GM23338 (cell line): ENCODE measurements at regions not wholly inside any gene's neighbourhood (a gene's known extent, or its start where the extent isn't known, plus 50 kb on each side); places are given as distances from the start of the nearest gene placed in this dataset.

Experiments used
- ATAC-seq: fragments of 200-7000 bp; cut with Tn5 transposase; 3 replicates; pipeline ENCODE4 v1.9.1; 2020
- DNase-seq: peaks from one replicate; pipeline ENCODE4 v3.0.0-alpha.2; 2015; ENCODE audit warnings: low spot score
- H2AFZ ChIP-seq: fragments of 200-600 bp; sonication (generic); 2 replicates; pipeline ENCODE4 v1.8.0; 2016; ENCODE audit warnings: antibody characterized with exemption, mild to moderate bottlenecking, moderate library complexity
- H3F3A ChIP-seq: fragments of 200-600 bp; sonication (generic); replicated peaks from 2 replicates; pipeline ENCODE4 v1.8.0; 2017; ENCODE audit warnings: antibody characterized with exemption, mixed run types, low read depth
- H3K27ac ChIP-seq: fragments of 200-600 bp; sonication (generic); 2 replicates; pipeline ENCODE4 v1.6.1; 2016; ENCODE audit warnings: low read depth
- H3K27me3 ChIP-seq: fragments of 200-600 bp; sonication (generic); 2 replicates; pipeline ENCODE4 v1.8.0; 2016; ENCODE audit warnings: mild to moderate bottlenecking, mixed run types, moderate library complexity; ENCODE audit not compliant: insufficient read depth
- H3K36me3 ChIP-seq: fragments of 200-600 bp; sonication (generic); 2 replicates; pipeline ENCODE4 v1.8.0; 2016; ENCODE audit warnings: mild to moderate bottlenecking; ENCODE audit not compliant: insufficient read depth
- H3K4me1 ChIP-seq: fragments of 200-600 bp; sonication (generic); 2 replicates; pipeline ENCODE4 v1.8.0; 2016; ENCODE audit warnings: mild to moderate bottlenecking, moderate library complexity; ENCODE audit not compliant: insufficient read depth
- H3K4me2 ChIP-seq: fragments of 200-600 bp; sonication (generic); 2 replicates; pipeline ENCODE4 v1.7.1; 2017; ENCODE audit warnings: mixed run types
- H3K4me3 ChIP-seq: fragments of 200-600 bp; sonication (generic); 2 replicates; pipeline ENCODE4 v1.6.1; 2016; ENCODE audit warnings: mixed run types
- H3K79me2 ChIP-seq: fragments of 200-600 bp; sonication (generic); replicated peaks from 2 replicates; pipeline ENCODE4 v1.8.0; 2017; ENCODE audit warnings: mild to moderate bottlenecking; ENCODE audit not compliant: insufficient read depth
- H3K9me2 ChIP-seq: fragments of 200-600 bp; sonication (generic); 2 replicates; pipeline ENCODE4 v1.8.0; 2017; ENCODE audit not compliant: insufficient read depth
- H4K20me1 ChIP-seq: fragments of 200-600 bp; sonication (generic); replicated peaks from 2 replicates; pipeline ENCODE4 v1.8.0; 2017; ENCODE audit warnings: mild to moderate bottlenecking; ENCODE audit not compliant: insufficient read depth
- H3K27ac Mint-ChIP-seq: 2 replicates; pipeline ENCODE4 v1.8.0; 2020; ENCODE audit warnings: inconsistent platforms, mild to moderate bottlenecking, moderate library complexity, mixed read lengths
- H3K27me3 Mint-ChIP-seq: 3 replicates; pipeline ENCODE4 v1.8.0; 2022; ENCODE audit warnings: low read depth, mild to moderate bottlenecking, moderate library complexity, mixed read lengths, inconsistent platforms; ENCODE audit not compliant: insufficient read depth, poor library complexity
- H3K36me3 Mint-ChIP-seq: 3 replicates; pipeline ENCODE4 v1.8.0; 2021; ENCODE audit warnings: low read depth, mild to moderate bottlenecking, inconsistent platforms, moderate library complexity, mixed read lengths
- H3K4me1 Mint-ChIP-seq: 3 replicates; pipeline ENCODE4 v1.8.0; 2020; ENCODE audit warnings: mild to moderate bottlenecking, inconsistent platforms, mixed read lengths
- H3K4me3 Mint-ChIP-seq: 3 replicates; pipeline ENCODE4 v1.8.0; 2021; ENCODE audit warnings: moderate library complexity, mild to moderate bottlenecking, inconsistent platforms, mixed read lengths
- H3K9me3 Mint-ChIP-seq: 3 replicates; pipeline ENCODE4 v1.8.0; 2020; ENCODE audit warnings: moderate library complexity, mild to moderate bottlenecking, inconsistent platforms, mixed read lengths
- CREB1 ChIP-seq: fragments of 250-450 bp; sonication (Bioruptor Pico); IDR thresholded peaks from 2 replicates; pipeline ENCODE4 v1.5.0; 2020; ENCODE audit warnings: low read depth, mild to moderate bottlenecking, moderate library complexity
- CTCF ChIP-seq, 2 experiments: fragments of 200-600 bp in 1 of 2; sonication (generic) in 1 of 2; conservative IDR thresholded peaks; 2 replicates each; pipeline versions ENCODE4 v1.5.1 to v1.6.1; 2016 to 2017; ENCODE audit warnings: antibody characterized with exemption in 2 of 2, low read depth in 2 of 2, mild to moderate bottlenecking in 2 of 2, moderate library complexity in 1 of 2
- ETS1 ChIP-seq: IDR thresholded peaks from 2 replicates; pipeline ENCODE4 v1.6.1; 2016; ENCODE audit warnings: antibody characterized with exemption
- EZH2 ChIP-seq: fragments of 200-600 bp; sonication (generic); IDR thresholded peaks from one replicate; pipeline ENCODE4 v1.8.0; 2017; ENCODE audit warnings: antibody characterized with exemption, mild to moderate bottlenecking, low read depth; ENCODE audit not compliant: unreplicated experiment
- EZH2phosphoT487 ChIP-seq: fragments of 200-600 bp; sonication (generic); IDR thresholded peaks from one replicate; pipeline ENCODE4 v1.8.1; 2018; ENCODE audit warnings: antibody characterized with exemption; ENCODE audit not compliant: unreplicated experiment
- JUNB ChIP-seq: IDR thresholded peaks from one replicate; pipeline ENCODE4 v1.6.1; 2016; ENCODE audit warnings: antibody characterized with exemption; ENCODE audit not compliant: unreplicated experiment
- NANOG ChIP-seq: IDR thresholded peaks from 2 replicates; pipeline ENCODE4 v1.6.1; 2016; ENCODE audit warnings: antibody characterized with exemption, borderline replicate concordance
- POLR2AphosphoS5 ChIP-seq: IDR thresholded peaks from 2 replicates; pipeline ENCODE4 v1.6.1; 2016; ENCODE audit warnings: antibody characterized with exemption, low read depth
- STAT1 ChIP-seq: IDR thresholded peaks from one replicate; pipeline ENCODE4 v1.6.1; 2016; ENCODE audit warnings: antibody characterized with exemption; ENCODE audit not compliant: unreplicated experiment
- ZNF462 ChIP-seq: fragments of 250-450 bp; sonication (Bioruptor Pico); IDR thresholded peaks from 2 replicates; pipeline ENCODE4 v1.5.0; 2020; ENCODE audit warnings: mild to moderate bottlenecking, moderate library complexity

- Histone ChIP-seq H3K27ac (no peak overlapping the region), H3K36me3 (no peaks in the 10 kb centered on the region), H3K27me3 (no peaks in the 10 kb centered on the region), H3K4me2 (no peak overlapping the region), H3K9me2 (peaks cover 9% of the 10 kb centered on the region), H3K4me3 (no peak overlapping the region), H3F3A (no peaks in the 10 kb centered on the region), H3K4me1 (no peaks in the 10 kb centered on the region), H3K79me2 (no peaks in the 10 kb centered on the region), H4K20me1 (no peaks in the 10 kb centered on the region), H2AFZ (no peak overlapping the region)
- ATAC-seq = no peak
- peaks cover 12% of the 10 kb centered on the region; the same call in 1 of the 3 replicates for H3K36me3 Mint-ChIP-seq
- H3K27ac Mint-ChIP-seq = no peak overlapping the region
- DNase-seq = no peak
- TF ChIP-seq ETS1 = no peak
- TF ChIP-seq POLR2AphosphoS5 = no peak
- TF ChIP-seq EZH2phosphoT487 = no peak
- TF ChIP-seq JUNB = no peak
- H3K4me3 Mint-ChIP-seq = no peak overlapping the region
- no peaks in the 10 kb centered on the region for H3K27me3 Mint-ChIP-seq
- H3K4me1 Mint-ChIP-seq = no peaks in the 10 kb centered on the region
- H3K9me3 Mint-ChIP-seq = peaks cover 65% of the 10 kb centered on the region
Observed at GRCh38 chr16:77009453-77009852, 181.5 kb upstream of the MON1B start.

- Histone ChIP-seq H3K27me3 (no peaks in the 10 kb centered on the region), H3K4me1 (no peaks in the 10 kb centered on the region), H3K36me3 (no peaks in the 10 kb centered on the region), H2AFZ (no peak overlapping the region), H3F3A (no peaks in the 10 kb centered on the region), H3K4me2 (no peak overlapping the region), H4K20me1 (no peaks in the 10 kb centered on the region), H3K9me2 (peaks cover 14% of the 10 kb centered on the region), H3K79me2 (no peaks in the 10 kb centered on the region), H3K4me3 (no peak overlapping the region), H3K27ac (no peak overlapping the region)
- no peaks in the 10 kb centered on the region for H3K4me1 Mint-ChIP-seq
- H3K27ac Mint-ChIP-seq = peak overlapping the region; percentile 46; the same call in 1 of the 2 replicates
- TF ChIP-seq CREB1 (CRISPR knock-in tag) (no peak), EZH2 (no peak), POLR2AphosphoS5 (no peak), STAT1 (no peak), NANOG (no peak), CTCF (conservative IDR thresholded peaks at IDR 0.05; ENCODE audit: low read depth in 2 of 2) (no peak), EZH2phosphoT487 (no peak), ZNF462 (CRISPR knock-in tag) (no peak), JUNB (no peak)
- ATAC-seq = no peak
- no peak for DNase-seq
- H3K27me3 Mint-ChIP-seq = no peaks in the 10 kb centered on the region
- H3K36me3 Mint-ChIP-seq = peaks cover 12% of the 10 kb centered on the region; the same call in 1 of the 3 replicates
- no peak overlapping the region for H3K4me3 Mint-ChIP-seq
- peaks cover 79% of the 10 kb centered on the region for H3K9me3 Mint-ChIP-seq
Observed at GRCh38 chr16:77014441-77014840, 176.5 kb upstream of the MON1B start.
